HG03103 (cell line): ENCODE measurements at regions not wholly inside any gene's neighbourhood (a gene's known extent, or its start where the extent isn't known, plus 50 kb on each side); places are given as distances from the start of the nearest gene placed in this dataset.

ENCODE experiments used
- ATAC-seq: cut with Tn5 transposase; IDR thresholded peaks from one replicate; pipeline ENCODE4 v1.9.1; 2021; ENCODE audit warnings: low read depth; ENCODE audit not compliant: unreplicated experiment

GRCh38 chr4:128573781-128574508 lies 235.6 kb upstream of the JADE1 start:
- ATAC-seq: no peak

DNA sequence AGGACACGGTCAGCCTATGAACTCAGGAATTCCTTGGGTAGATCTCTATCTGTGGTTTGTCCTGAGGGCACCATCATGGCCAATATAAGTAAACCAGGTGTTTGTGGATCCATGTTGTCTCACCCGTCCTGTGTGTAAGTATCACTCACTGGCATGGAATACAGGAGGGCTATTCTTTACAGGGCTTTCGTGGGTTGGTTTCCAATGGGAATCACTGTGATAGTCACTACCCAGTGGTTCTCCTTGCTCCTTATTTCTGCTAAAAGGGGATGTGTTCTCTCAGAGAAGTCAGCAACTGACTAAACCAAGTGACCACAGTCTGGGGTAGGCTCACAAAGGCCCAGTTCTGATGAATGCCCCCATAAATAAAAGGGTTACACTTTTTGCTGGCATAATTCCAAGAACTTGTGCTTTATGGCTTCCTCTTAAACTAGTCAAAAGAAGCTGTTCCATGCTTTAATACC lies 236.7 kb upstream of the JADE1 start:
- ATAC-seq: no peak

DNA sequence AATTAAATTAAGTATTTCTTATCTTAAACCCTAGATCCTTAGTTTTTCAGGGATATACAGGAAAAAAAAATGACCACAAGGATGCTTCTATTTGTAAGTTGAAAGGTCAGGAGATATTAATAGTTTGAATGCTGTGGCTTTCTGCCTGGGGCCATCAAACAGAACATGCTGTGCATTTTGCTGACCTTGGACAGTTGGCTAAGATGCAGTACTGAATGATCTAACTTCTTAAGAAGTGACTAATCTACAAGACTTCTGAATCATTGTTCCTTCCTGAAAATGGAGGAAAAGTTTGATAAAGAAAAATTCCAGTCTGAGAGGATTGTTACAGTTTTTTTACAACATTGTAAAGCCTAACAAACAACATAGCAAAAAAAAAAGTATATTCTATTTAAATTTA lies 237.8 kb upstream of the JADE1 start:
- no peak for ATAC-seq

DNA sequence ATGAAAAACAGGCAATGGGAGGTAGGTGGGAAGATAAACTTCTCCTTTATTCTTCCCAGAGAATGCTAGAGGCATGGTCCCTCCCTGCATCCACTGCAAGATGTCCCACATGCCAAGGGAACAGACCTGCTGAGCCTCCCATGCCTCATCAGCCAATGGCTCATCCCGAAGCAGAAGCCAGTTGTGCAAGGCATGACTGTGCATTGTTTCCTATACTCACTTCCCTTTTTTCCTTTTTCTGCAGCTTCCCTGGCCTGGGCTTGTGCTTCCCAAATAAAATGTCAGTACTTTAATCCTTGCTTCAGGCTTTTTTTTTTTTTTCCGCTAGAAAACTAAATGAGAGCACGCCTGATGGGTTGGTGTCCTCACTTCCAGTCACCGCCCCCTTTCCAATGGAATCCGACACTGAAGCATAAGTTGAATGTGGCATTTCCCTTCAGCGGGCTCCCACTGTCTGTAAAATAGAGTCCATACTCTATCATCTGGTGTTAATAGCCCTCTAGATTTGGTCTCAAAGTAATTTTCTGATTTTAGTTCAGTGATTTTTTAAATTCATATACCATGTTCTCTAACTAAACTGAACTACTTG lies 239.0 kb upstream of the JADE1 start:
- no peak for ATAC-seq

DNA sequence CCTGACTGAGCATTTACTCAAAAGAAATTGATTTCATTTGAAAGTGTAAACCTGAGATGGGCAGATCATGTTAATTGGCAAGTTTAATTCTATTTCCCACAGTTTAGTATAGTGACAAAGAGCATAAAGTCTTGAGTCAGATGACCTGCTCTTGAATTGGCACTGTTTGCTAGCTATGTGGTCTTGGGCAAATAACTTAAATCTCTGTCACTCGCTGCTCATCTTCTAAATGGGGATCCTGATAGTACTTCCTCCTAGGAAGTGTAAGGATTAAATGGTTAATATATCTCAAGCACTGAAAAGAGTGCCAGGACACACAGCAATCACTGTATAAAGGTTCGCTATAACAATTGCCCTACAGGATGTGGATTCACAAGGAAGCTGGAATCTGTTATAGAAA lies 242.8 kb upstream of the JADE1 start:
- no peak for ATAC-seq

DNA sequence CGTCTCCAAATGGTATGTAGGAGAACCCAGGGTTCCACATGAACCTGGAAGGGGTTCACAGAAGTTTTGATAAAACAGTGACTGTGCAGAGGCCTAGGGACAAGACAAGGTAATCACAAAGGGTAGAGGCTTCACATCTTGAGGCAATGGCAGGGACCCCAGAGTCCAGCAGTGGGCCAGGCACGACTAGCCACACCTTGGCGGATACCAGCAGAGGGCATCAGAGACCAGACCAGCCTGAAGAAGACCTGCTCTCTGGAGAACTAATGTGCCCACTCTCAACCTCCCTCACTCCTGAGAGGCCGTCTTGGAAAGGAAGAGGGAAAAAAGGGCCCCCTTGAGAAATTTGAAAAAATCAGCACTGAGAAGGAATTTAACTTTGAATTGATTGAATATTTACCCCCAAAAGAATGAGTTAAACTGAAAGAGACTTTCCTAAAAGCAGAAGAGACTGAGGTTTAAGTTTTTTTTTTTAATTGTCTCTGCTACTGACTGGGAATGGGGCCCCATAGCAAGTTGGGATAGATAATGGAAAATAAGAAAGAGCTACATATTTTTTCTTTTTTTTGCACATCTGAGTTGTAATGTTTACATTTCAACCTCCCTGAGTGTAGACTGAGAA lies 243.8 kb upstream of the JADE1 start:
- no peak for ATAC-seq

- ATAC-seq: no peak
Observed at GRCh38 chr4:128565054-128565453, 244.4 kb upstream of the JADE1 start.

- no peak for ATAC-seq
Observed at GRCh38 chr4:128564081-128564630, 245.3 kb upstream of the JADE1 start.

GRCh38 chr4:128560754-128561495 lies 248.6 kb upstream of the JADE1 start:
- ATAC-seq: no peak

DNA sequence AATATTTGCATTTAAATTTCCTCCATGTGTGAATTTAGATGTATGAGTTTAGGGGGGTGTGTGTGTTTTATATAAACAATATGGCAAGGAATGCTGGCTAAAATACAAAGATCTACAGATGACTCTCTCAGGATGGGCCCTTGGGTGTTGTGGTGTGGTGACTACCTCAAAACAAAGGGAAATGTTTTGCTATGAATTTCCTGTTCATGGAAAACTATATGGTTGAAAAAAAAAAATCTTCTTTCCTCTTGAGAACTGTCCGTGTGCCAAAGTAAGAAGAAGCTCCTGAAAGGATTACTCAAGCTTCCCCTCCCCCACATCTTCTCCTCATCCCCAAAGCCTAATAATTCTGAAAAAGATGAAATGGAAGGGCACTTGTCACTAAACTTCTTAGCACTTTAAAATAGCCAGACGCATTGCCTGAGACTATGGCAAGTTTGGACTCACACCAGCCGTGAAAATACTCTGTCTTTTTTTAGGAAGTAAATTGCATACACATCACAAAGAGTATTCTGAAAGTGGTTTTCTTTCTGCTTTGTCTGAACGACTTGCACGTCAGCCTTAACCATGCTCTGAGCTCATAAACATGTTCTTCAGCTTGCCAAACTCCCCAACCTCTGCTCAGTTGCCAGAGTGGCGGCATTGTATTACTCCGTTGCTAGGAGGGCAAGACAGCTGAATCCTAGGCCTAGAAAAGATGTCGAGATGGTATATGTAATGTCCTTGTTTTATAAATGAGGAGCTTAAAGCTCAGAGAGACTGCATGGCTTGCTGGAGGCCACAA lies 250.4 kb upstream of the JADE1 start:
- no peak for ATAC-seq

GRCh38 chr4:128556756-128557155 lies 252.7 kb upstream of the JADE1 start:
- ATAC-seq: no peak

GRCh38 chr4:128553686-128554515 lies 255.6 kb upstream of the JADE1 start:
- ATAC-seq: no peak

- no peak for ATAC-seq
Observed at GRCh38 chr4:128552586-128552907, 257.0 kb upstream of the JADE1 start.

DNA sequence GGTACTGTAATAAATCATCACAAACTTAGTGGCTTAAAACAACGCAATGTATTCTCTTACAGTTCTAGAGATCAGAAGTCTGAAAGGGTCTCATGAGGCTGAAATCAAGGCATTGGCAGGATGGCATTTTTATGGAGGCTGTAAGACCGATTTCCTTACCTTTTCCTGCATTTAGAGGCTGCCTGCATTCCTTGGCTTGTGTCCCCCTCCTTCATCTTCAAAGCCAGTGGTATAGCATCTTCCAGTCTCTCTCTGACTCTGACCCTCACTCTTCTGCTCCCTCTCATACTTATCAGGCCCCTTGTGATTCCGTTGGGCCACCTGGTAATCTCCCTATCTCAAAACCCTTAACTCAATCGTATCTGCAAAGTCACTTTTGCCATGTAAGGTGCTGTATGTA lies 258.2 kb upstream of the JADE1 start:
- no peak for ATAC-seq

DNA sequence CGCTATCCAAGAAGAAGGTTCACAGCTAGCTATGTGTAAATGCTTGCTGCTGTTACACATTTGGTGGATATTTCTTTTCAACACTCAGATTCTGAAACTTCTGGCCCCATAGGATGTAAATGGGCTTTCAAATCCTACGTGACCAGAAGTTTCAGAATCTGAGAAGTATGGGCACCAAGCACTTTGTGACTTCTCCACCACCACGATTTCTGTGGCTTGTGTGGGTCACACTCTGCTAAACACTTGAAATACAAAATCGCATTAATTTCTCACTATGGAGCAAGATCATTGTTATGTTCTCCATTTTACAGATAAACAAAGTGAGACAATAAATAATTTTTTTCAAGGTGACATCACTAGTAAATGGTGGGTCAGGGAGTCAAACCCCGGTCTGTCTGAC lies 259.4 kb upstream of the JADE1 start:
- peak; percentile 35 for ATAC-seq

DNA sequence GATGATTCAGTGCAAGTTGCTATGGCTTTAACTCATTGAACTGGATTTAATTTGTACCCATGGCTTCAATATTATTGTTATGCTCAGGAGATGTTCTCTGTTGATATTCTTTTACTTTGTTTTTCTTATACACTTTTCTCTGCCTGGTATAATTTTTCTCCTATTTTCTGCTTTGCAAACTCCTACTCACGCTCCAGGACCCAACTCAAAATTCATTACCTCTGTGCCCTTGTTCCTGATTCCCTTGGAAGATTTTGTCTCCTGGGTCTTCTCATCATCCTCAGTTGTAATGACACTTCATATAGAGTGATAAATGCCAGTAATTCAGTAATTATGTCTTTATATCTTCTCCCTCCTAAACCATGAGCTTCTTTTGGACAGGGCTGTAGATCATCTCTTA lies 259.9 kb upstream of the JADE1 start:
- ATAC-seq: no peak

- ATAC-seq: no peak
Observed at GRCh38 chr4:128548381-128548780, 260.8 kb upstream of the PGRMC2 start.

GRCh38 chr4:128544272-128544671 lies 256.7 kb upstream of the PGRMC2 start:
- no peak for ATAC-seq

- no peak for ATAC-seq
Observed at GRCh38 chr4:128543696-128544095, 256.1 kb upstream of the PGRMC2 start.

- ATAC-seq: no peak
Observed at GRCh38 chr4:128542047-128542446, 254.4 kb upstream of the PGRMC2 start.
